Natural killer cell (primary cell): ENCODE measurements at regions not wholly inside any gene's neighbourhood (a gene's known extent, or its start where the extent isn't known, plus 50 kb on each side); places are given as distances from the start of the nearest gene placed in this dataset.

Source experiments
- ATAC-seq, 3 donors: fragments of 150-1000 bp in 2 of 3; fragments of 200-7000 bp in 1 of 3; cut with Tn5 transposase; 1 replicate in 1 of 3; 2 replicates in 2 of 3; pipeline ENCODE4 v1.10.0; 2021; ENCODE audit warnings: mild to moderate bottlenecking in 2 of 3, moderate library complexity in 2 of 3
- DNase-seq, 2 donors: peaks; one replicate each; pipeline versions ENCODE4 v3.0.0 to v3.0.0-alpha.2; 2013 to 2021; ENCODE audit warnings: mixed read lengths in 1 of 2
- H3K27ac ChIP-seq: one replicate; pipeline ENCODE4 v1.5.1; 2013; ENCODE audit warnings: mild to moderate bottlenecking, low read length
- H3K27me3 ChIP-seq: one replicate; pipeline ENCODE4 v1.6.1; 2013; ENCODE audit warnings: low read length; ENCODE audit not compliant: control insufficient read depth, insufficient read depth
- H3K36me3 ChIP-seq: one replicate; pipeline ENCODE4 v1.6.1; 2013; ENCODE audit warnings: low read length; ENCODE audit not compliant: control insufficient read depth, insufficient read depth
- H3K4me1 ChIP-seq: one replicate; pipeline ENCODE4 v1.6.1; 2013; ENCODE audit warnings: low read length; ENCODE audit not compliant: control insufficient read depth, insufficient read depth
- H3K4me3 ChIP-seq: one replicate; pipeline ENCODE4 v1.5.1; 2013; ENCODE audit warnings: low read length
- H3K9me3 ChIP-seq: one replicate; pipeline ENCODE4 v1.6.1; 2013; ENCODE audit warnings: low read length; ENCODE audit not compliant: control insufficient read depth, insufficient read depth
- H3K27ac Mint-ChIP-seq, 2 donors: one replicate each; pipeline ENCODE4 v1.8.0; 2022; ENCODE audit warnings: mild to moderate bottlenecking in 2 of 2, mixed read lengths in 2 of 2, moderate library complexity in 1 of 2
- H3K27me3 Mint-ChIP-seq, 2 donors: one replicate each; pipeline ENCODE4 v1.8.0; 2022; ENCODE audit warnings: low read depth in 2 of 2, mixed read lengths in 2 of 2
- H3K36me3 Mint-ChIP-seq: one replicate; pipeline ENCODE4 v1.8.0; 2022; ENCODE audit warnings: mixed read lengths
- H3K4me1 Mint-ChIP-seq, 2 donors: one replicate each; pipeline ENCODE4 v1.8.0; 2022; ENCODE audit warnings: mixed read lengths in 2 of 2
- H3K4me3 Mint-ChIP-seq: one replicate; pipeline ENCODE4 v1.8.0; 2022; ENCODE audit warnings: mild to moderate bottlenecking, moderate library complexity, mixed read lengths
- H3K9me3 Mint-ChIP-seq, 2 donors: one replicate each; pipeline ENCODE4 v1.8.0; 2022; ENCODE audit warnings: mixed read lengths in 2 of 2
- CTCF ChIP-seq: fragments of 200-600 bp; IDR thresholded peaks from one replicate; pipeline ENCODE4 v1.8.0; 2022; ENCODE audit warnings: antibody characterized with exemption
- WGBS: methylation state at CpG from one replicate; pipeline ENCODE4 v1.1.7; 2013; ENCODE audit warnings: missing lambda C conversion rate; ENCODE audit not compliant: insufficient coverage; 5-methylcytosine and 5-hydroxymethylcytosine counted together
- intact Hi-C: fragments of 100-400 bp; cut with micrococcal nuclease; formaldehyde crosslinking; loops from one replicate; pipeline ENCODE4 v1.14.2; 2022

GRCh38 chr1:58133562-58133961 is 413.0 kb downstream of the OMA1 start:
- Mint-ChIP-seq H3K4me3 (no peak overlapping the region), H3K9me3 (peaks cover 5 to 6% of the 10 kb centered on the region in 2 donors), H3K36me3 (no peaks in the 10 kb centered on the region), H3K27ac (no peak overlapping the region), H3K4me1 (no peaks in the 10 kb centered on the region), H3K27me3 (no peaks in the 10 kb centered on the region)
- Histone ChIP-seq H3K27ac (no peak overlapping the region), H3K4me1 (no peaks in the 10 kb centered on the region), H3K36me3 (no peaks in the 10 kb centered on the region), H3K9me3 (peaks cover 3% of the 10 kb centered on the region), H3K27me3 (no peaks in the 10 kb centered on the region), H3K4me3 (no peak overlapping the region)
- ATAC-seq (no peak), DNase-seq (no peak)
- TF ChIP-seq CTCF: no peak
- intact Hi-C loops: no loop called here

GRCh38 chr1:58123051-58123450 is 423.5 kb downstream of the OMA1 start:
- Histone ChIP-seq H3K4me3 (no peak overlapping the region), H3K4me1 (no peaks in the 10 kb centered on the region), H3K27me3 (no peaks in the 10 kb centered on the region), H3K9me3 (no peaks in the 10 kb centered on the region), H3K36me3 (no peaks in the 10 kb centered on the region), H3K27ac (no peak overlapping the region)
- ATAC-seq (no peak), DNase-seq (no peak)
- H3K27ac Mint-ChIP-seq: no peak overlapping the region
- no peak for TF ChIP-seq CTCF
- H3K9me3 Mint-ChIP-seq: no peaks in the 10 kb centered on the region
- intact Hi-C loops: no loop called here
- no peak overlapping the region for H3K4me3 Mint-ChIP-seq
- WGBS: 83% methylated on average over 2 of the region's 2 CpGs
- H3K36me3 Mint-ChIP-seq: no peaks in the 10 kb centered on the region
- H3K27me3 Mint-ChIP-seq: no peaks in the 10 kb centered on the region
- peaks cover 0 to 4% of the 10 kb centered on the region in 2 donors for H3K4me1 Mint-ChIP-seq

GRCh38 chr1:58119971-58120370 is 426.6 kb downstream of the OMA1 start:
- no peak overlapping the region for H3K4me3 Mint-ChIP-seq
- no peak overlapping the region for H3K27ac Mint-ChIP-seq
- no peaks in the 10 kb centered on the region for H3K9me3 Mint-ChIP-seq
- ATAC-seq (no peak), DNase-seq (no peak)
- Histone ChIP-seq H3K36me3 (no peaks in the 10 kb centered on the region), H3K27me3 (no peaks in the 10 kb centered on the region), H3K9me3 (no peaks in the 10 kb centered on the region), H3K27ac (no peak overlapping the region), H3K4me1 (no peaks in the 10 kb centered on the region), H3K4me3 (no peak overlapping the region)
- no peaks in the 10 kb centered on the region for H3K36me3 Mint-ChIP-seq
- H3K27me3 Mint-ChIP-seq: no peaks in the 10 kb centered on the region
- peaks cover 0 to 4% of the 10 kb centered on the region in 2 donors for H3K4me1 Mint-ChIP-seq
- intact Hi-C loops: no loop called here
- no peak for TF ChIP-seq CTCF
- 25% methylated on average over 1 of the region's 2 CpGs for WGBS

GRCh38 chr1:58116284-58116683 is 430.2 kb downstream of the OMA1 start:
- intact Hi-C loops: no loop called here
- H3K27ac ChIP-seq: no peak overlapping the region
- Mint-ChIP-seq H3K36me3 (no peaks in the 10 kb centered on the region), H3K27me3 (peaks cover 8 to 15% of the 10 kb centered on the region in 2 donors), H3K9me3 (peaks cover 0 to 5% of the 10 kb centered on the region in 2 donors), H3K4me1 (peaks cover 0 to 9% of the 10 kb centered on the region in 2 donors), H3K27ac (no peak overlapping the region), H3K4me3 (no peak overlapping the region)
- no peaks in the 10 kb centered on the region for H3K36me3 ChIP-seq
- TF ChIP-seq CTCF: no peak
- H3K27me3 ChIP-seq: no peaks in the 10 kb centered on the region
- ATAC-seq: no peak
- no peaks in the 10 kb centered on the region for H3K4me1 ChIP-seq
- no peaks in the 10 kb centered on the region for H3K9me3 ChIP-seq
- DNase-seq: no peak
- H3K4me3 ChIP-seq: no peak overlapping the region
